Inflammatory macrophage (primary cell): ENCODE measurements at regions not wholly inside any gene's neighbourhood (a gene's known extent, or its start where the extent isn't known, plus 50 kb on each side); places are given as distances from the start of the nearest gene placed in this dataset.

ENCODE experiments used
- DNase-seq, 2 donors: peaks; one replicate each; pipeline ENCODE4 v3.0.0-alpha.2; 2020 to 2022

DNA sequence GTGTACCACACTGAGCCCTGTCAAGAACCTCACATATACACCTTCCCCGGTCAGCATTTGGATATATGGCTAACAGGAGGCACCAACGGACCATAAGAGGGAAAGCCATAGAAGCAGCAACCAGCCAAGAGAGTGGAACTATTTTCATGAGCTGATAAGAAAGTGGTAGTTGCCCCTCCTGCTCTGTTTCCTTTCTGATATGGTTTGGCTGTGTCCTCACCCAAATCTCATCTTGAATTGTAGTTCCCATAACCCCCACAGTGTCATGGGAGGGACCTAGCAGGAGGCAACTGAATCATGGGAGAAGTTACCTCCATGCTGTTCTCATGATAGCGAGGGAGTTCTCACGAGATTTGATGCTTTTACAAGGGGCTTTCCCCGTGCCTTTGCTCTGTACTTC, 366.1 kb upstream of the DAB1 start:
- no peak for DNase-seq

DNA sequence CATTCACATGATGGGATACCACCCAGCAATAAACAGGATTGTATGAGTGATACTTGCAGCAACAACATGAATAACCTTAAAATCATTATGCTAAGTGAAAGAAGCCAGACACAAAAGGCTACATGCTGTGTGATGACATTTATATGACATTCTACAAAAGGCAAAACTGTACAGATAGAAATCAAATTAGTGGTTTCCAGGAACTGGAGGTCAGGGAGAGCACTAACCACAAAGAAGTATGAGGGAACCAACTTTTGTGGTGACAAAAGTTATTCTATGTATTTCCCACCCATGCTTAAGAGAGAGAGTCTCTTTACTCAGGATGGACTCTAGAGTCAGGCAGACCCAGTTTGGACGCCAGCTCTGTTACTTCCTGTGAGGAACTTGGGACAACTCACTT, 364.5 kb upstream of the DAB1 start:
- no peak for DNase-seq

DNA sequence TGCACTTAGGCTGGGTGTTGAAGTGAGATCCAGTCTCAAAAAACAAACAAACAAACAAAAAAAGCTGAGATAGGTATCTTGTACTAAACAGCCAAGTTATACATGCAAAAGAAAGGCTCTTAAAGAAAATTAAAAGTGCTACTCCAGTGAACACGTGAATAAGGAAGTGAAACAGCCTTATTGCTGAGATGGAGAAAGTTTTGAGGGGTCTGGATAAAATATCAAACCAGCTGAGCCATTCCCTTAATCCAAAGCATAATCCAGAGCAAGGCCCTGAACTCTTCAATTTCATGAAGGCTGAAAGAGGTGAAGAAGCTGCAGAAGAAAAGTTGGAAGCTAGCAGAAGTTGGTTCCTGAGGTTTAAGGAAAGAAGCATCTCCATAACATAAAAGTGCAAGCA, 360.5 kb upstream of the DAB1 start:
- DNase-seq = no peak

DNA sequence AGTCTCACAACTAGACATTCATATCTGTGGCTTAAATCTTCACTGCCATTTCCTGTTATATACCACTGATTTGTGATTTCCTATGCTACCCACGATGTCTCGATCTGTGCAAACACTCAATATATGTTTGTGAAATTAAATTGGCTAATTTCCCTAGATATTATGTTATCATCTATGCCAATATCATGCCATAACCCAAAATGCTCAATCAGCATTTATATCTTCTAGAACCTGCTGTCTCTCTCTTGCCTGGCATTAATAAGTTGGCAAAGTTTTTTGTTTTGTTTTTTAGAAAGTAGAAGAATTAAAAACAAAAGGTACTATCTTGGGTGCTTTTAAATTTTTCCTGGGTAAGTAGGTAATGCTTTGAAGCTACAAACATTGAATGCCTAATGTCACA, 358.5 kb upstream of the DAB1 start:
- no peak for DNase-seq

DNA sequence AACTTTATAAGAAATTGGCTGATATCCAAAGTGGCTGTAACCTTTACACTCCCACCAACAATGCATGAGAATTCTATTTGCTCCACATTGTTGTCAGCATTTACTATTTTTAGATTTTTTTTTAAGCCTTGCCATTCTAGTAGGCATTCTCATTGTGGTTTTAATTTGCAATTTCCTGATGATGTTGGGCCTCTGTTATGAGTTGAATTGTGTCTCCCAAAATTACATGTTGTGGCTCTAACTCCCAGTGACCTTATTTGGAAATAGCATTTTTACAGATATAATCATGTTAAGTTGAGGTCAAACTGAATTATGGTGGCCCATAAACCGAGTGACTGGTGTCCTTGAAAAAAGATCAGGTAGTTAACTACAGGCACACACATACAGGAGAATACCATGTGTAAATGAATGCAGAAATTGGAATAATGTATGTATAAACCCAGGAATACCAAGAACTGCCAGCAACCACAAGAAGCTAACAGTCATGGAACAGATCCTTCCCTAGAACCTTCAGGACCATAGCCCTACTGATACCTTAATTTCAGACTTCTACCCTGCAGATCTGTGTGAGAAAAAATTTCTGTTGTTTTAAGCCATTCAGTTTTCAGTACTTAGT, 348.8 kb upstream of the DAB1 start:
- DNase-seq = no peak

DNA sequence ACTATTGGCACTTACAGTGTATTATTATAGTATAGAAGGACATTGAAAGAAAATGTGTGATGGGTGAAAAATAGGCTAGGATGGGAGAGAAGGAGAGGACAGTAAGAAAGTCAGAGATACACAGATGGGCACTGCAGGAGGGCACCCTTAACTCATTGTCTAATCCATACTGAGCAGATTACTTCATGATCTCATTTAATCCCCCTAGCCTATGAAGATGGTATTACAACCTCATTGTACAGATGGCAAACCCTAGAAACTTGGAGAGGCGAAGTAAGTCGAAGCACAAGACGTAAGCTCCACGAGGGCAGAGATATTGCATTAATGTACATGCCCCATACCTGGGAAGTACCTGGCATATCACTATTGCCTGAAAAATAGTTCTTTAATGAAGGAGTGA, 346.9 kb upstream of the DAB1 start:
- DNase-seq = no peak

DNA sequence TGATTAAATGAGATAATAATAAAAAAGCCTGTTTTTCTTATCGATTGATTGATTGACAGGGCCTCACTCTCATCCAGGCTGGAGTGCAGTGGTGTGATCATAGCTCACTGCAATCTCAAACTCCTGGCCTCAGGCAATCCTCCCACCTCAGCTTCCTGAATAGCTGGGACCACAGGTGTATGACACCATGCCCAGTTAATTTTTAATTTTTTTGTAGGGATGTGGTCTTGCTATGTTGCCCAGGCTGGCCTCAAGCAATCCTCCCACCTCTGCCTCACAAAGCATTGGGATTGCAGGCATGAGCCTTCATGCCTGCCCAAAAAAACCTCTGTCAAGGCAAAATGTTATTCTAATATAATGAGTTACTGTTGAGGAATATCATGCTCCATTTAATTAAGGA, 346.4 kb upstream of the DAB1 start:
- no peak for DNase-seq

DNA sequence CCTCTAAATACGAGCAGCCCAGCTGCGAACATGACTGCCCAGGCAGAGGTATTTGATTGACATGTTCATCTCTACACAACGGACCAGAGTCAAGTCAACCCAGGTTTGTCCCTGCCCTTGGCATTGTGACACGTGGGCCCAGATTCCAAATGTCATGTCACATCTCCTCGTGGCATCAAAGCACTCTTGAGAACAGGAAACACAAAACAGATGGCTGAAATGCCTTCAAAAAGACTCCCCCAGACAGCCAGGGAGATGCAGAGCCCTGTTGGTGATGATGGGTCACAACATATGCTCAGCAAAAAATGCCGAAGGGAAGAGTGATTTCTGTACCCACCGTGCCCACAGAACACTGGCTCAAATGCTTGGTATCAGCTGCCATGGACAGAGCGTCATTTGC, 337.8 kb upstream of the DAB1 start:
- DNase-seq = no peak

DNA sequence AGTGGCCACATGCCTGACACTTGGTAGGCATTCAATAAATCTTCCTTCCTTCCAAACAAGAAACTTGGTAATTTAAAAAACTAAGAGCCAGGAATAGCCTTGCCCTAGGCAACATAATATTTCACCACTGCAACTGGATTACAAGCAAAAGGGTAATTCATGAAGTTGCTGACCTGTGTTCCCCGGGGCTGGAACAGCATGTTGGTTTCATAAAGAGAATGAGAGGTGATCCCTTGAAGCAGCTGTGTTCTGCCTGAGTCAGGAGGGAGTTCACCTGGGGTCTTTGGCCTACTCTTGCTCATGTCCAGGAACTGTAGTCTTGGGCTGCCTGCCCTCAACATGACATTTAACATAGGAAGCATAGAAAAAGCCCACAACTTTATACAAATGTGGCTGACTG, 329.0 kb upstream of the DAB1 start:
- no peak for DNase-seq

DNA sequence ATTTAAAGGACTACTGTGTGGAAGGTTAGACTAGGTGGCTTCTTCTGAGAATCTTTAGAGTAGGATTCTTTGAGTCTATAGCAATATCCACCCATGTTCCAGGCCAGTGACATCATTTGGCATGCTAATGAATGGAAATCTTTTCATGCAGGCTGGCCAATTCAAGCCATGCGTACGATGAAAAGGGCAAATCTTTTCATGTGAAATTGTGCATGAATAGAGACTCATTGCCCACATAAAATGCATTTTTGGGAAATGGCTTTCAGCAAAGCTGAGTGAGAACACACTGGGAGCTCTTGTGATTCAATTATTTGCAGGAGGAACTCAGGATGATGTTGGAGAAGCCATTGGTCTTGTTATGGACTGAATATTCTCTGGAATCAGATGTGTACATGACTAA, 324.9 kb upstream of the DAB1 start:
- no peak for DNase-seq

DNA sequence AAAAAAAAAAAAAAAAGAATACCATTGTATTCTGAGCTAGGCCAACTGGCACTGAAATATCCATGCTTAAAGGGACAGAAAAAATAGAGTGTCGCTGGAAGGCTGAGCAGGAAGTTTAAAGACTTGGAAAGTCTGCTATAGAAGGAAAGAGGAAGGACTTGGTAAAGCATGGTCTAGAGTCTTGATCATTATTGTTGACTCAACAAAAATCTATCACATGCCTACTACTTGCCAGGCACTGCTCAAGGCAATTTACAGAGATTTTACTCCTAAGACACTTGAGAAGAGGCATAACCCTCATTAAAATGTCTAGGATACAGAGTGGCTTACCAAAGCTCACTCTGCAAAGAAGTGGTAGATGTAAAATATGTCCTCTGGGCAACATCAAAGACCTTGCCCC, 324.0 kb upstream of the DAB1 start:
- no peak for DNase-seq

DNA sequence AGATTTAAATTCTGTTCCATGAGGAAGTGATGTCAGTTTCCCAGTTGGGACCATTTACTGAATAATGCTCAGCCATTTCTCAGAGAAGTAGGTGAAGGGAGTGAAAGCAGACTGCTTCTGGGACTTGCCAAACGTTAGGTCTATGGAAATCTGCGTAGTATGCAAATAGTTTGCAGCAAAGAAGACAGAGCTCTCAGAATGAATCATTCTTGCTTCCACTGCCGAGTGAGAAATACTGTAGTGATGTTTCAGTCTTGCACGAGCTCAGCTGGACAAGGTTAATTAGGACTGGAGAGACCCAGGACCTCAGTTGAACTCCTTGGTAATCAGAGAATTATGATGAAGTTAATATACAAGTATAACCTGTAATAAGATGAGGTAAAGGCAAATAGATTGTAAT, 317.7 kb upstream of the DAB1 start:
- DNase-seq = no peak

DNA sequence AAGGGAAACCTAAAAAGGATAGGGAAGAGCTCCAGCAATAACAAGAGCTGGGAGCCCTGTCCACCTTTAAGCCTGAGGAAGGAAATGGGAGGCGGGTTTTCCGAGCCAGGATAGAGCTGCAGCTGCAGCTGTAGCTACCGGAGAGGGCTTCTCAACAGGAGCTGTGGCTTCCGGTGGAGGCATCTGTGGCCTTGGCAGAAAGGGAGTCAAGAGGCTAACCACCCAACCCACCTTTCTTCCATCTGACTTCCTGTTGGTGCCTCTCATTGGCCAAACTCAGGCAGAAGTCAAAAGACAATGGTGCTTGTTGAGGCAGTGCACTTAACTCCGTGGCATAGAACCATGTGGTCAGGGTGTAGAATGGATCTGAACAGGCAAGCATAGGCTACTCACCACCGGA, 313.1 kb upstream of the DAB1 start:
- DNase-seq = no peak

DNA sequence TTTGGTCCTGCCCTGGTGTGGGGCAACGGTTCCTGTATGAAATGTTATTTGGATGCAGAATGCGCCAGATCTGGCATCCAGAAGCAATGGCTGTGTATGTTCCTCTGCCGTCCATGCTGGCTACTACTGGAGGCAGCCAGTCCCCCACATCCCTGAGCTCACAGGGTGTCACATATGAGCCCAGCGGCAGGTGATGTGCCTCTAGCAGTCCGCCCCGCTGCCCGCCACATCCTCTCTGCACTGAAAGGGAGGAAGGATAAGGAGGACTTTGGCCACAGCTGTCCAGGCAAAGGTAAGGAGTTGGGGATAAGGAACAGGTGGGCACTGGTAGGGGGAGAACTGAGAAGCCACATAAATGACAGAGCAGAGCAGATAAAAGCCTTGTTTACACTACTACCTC, 305.3 kb upstream of the DAB1 start:
- no peak for DNase-seq

DNA sequence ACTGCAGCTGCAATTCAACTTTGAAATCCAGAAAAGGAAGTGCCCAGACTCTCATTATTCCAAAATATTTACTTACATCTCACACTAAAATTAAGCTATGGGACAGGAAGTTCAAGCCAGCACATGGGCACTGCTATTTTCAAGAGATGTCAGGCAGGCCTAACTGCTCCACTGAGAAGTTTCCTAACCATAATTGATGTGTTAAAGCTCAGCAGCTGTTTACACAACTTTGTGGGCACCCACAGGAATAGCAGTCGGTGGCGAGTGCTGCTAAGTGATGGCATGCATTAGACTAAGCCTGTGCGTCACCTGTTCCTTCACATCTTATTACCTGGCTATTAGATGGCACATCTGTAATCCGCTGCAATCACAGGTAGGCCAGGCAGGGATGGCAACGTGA, 303.3 kb upstream of the DAB1 start:
- DNase-seq = no peak

DNA sequence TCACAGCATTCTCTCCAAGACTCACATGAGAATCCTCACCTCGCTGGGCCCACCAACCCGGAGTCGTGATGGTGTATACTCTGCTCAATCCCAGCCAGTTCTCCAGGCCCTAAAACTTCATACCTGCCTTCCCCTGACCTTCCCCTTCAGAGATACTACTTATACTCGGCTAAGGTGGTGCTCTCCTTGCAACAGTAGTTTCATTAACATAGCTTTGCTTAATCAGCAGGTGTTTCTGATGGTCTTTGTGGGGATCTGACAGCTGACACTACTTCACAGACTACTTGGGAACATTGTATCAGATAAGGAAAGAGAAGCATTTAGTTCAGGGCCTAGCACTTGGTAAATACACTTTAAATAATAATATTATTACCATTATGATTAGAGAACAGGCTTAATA, 301.5 kb upstream of the DAB1 start:
- DNase-seq = no peak

DNA sequence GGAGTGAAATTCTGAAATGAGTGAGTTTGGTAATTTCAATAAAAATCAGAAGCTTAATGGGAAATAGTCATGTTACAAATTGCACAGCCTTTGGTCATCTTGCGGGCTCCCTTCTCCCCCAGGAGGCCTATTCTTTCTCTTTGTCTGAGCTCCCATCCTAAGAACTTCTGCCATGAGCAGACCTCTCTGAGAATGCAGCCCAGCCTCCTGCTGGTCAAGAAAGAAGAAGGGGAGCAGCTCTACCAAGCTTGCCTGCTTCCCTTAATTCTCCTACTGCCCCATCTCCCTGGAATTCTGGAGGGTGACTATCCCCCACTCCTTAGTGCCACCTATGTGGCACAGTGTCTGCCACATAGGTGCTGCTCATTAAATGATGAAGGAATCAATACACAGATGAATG, 300.7 kb upstream of the DAB1 start:
- DNase-seq = no peak

DNA sequence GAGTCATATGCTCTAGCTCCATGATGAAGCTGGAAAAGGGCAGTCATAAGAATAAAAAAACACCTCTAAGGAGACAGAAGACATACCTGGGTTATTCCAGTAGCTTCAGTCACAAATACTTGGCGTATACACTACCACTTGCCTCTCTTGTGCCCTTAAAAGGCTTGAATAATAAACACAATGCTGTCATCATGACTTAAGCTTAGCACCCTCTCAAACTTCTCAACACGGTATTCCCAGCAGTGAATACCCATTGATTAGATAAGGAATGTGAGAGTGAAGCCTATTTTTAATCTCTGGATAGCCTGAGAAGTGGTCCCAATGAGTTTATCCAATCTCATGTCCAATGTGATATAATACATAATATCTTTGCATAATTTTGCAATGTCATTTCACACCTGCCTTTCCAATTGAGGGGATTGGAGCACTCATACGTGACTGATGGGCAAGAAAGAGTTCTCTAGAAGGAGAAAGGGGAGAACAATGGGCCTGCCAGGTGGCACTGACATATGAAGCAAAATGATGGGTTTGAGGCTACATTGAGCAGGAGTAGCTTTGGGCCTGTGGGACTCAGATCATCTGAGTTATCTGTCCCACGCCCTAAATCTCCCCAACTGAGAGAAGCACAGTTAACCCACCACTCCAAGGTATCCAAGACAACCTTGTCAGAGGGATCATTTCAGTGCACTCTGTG, 298.6 kb upstream of the DAB1 start:
- DNase-seq = no peak

DNA sequence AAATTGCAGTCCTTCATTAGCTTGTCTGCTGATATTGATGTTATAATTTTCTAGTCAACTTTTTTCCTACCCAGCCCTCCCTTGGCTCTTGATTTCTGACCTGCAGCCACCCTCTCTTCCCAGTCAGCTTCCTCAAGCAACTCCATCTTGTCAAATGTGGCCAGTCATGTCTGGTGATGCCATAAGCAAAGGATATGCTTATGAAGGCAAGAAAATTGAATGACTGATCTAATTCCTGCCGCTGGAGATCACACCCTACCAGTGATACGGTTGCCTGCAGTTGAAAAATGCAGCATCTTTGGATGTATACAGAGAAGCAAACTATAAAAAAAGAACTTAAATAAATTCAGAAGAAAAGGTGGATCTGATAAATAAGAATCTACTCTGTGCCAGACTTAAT, 297.1 kb upstream of the DAB1 start:
- DNase-seq = no peak

DNA sequence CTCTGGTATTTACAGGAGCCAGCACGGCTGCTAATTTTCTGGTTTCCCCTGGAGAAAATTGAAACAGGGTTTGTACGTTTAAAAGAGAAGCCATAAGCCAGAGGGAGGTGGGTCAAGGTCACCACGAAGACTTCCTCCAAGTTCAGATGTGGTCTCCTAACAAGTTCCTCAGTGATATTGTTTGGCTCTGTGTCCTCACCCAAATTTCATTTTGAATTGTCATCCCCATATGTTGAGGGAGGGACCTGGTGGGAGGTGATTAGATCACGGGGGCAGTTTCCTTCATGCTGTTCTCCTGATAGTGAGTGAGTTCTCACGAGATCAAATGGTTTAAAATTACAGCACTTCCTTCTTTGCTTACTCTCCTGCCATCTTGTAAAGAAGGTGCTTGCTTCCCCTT, 295.4 kb upstream of the DAB1 start:
- no peak for DNase-seq

DNA sequence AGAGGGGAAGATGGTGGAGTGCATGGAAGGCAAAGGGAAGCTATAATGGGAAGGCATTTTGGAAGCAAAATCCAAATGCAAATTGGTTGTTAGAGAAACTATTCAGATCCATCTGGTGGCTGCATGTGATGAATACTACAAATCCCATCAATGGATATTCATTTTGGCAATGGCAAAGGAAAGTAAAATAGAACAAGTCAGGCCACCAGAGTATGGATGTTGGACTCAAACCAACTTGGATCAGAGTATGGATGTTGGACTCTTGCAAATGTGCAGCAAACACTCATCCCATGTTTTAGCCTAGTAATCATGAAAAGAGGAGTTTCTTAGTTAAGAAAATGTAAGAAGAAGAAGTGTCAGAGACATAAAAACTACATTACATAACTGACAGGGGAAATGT, 289.6 kb upstream of the DAB1 start:
- DNase-seq = no peak

DNA sequence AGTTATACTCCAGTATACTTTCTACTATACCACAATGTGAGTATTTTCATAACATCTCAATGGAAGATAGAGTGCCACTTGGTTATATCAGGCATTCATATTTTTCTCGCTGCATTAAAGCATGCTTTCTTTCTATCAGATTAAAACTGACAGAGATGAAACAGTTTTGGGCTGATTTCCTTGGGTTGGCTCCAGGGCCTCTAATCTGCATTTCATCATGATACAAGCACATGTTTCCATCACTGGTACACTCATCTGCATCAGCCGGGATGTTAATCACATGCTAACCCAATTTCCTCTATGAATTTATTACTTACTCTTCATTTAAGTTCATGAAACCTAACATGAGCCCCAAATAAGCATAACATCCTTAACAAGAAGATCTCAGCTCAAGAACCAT, 289.0 kb upstream of the DAB1 start:
- DNase-seq = no peak

DNA sequence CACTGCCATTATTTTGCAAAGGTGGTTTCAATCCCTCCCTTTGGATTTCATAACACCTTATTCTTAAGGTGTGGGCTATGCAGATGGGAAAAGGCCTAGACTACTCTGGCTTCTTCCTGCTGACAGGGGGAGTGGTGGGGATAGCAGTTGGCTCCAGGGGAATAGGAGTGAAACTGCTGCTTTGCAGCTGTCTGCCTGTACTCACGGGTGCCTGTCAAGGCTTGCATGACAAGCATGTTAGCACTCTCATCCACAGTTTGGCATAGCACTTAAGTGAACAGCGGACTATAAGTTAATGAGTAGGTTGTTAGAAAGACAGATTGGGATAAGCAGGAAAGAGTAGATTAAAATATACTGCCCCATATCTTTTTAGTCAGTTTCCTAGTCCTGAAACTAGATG, 287.5 kb upstream of the DAB1 start:
- DNase-seq = no peak

DNA sequence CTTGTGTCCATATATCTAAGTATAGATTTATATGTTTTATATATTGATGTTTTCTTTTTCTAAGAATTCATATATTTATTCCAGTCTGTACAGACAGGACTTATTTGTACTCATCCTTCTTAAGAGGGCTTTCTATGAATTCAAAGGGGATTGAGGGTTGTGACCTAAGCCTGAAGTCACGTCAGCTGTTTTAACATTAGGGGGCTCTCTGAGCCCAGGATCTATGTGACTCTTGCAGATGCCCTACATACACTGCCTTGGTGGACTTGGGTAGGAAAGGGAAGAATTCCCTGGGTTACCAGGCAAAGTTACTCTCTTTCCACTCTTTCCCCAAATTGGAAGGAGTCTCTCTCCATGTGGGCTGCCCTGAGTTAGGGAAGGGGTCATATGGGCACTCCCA, 283.8 kb upstream of the DAB1 start:
- DNase-seq = no peak

DNA sequence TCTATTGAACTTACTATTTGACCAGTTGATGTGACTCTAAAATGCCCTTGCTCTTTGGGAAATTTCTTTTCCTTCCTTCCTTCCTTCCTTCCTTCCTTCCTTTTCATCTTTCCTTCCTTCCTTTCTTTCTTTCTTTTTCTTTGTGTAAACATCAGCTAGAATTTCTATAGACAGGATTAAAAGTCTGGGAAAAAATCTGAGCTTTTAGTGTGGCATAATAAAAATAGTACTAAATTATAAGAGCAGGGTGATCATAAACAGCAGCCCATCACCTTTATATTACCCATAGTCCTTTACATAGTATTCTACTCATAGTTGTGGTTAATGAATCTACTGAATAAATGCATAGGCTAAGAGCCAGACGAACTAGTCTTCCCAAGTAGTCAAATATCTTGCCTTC, 281.0 kb upstream of the DAB1 start:
- no peak for DNase-seq
